ENCODE measurements at regions not wholly inside any gene's neighbourhood (a gene's known extent, or its start where the extent isn't known, plus 50 kb on each side); places are given as distances from the start of the nearest gene placed in this dataset.

GRCh38 chr2:100764430-100764829, 55.5 kb upstream of the NPAS2 start:
- no peak for DNase-seq (ENCODE audit: low spot score)

- no peak for DNase-seq (ENCODE audit: low spot score)
Observed at GRCh38 chr2:100765481-100765880, 54.5 kb upstream of the NPAS2 start.

GRCh38 chr2:100766256-100766655, 53.7 kb upstream of the NPAS2 start:
- DNase-seq (ENCODE audit: low spot score), result no peak

- DNase-seq (ENCODE audit: low spot score), result no peak
Observed at GRCh38 chr2:100766806-100767205, 53.1 kb upstream of the NPAS2 start.

GRCh38 chr2:100767224-100767653, 52.7 kb upstream of the NPAS2 start:
- DNase-seq (ENCODE audit: low spot score), result peak; percentile 57

GRCh38 chr2:100767810-100768806, 51.8 kb upstream of the NPAS2 start:
- no peak for DNase-seq (ENCODE audit: low spot score)

All from hepatic stellate cell (primary cell).